Motor neuron (in vitro differentiated cells): ENCODE measurements at regions not wholly inside any gene's neighbourhood (a gene's known extent, or its start where the extent isn't known, plus 50 kb on each side); places are given as distances from the start of the nearest gene placed in this dataset.

Source experiments
- ATAC-seq, 8 experiments: fragments of 200-7000 bp; cut with Tn5 transposase; replicated peaks in 6 of 8; 2 replicates each; pipeline ENCODE4 v1.8.0; 2021; ENCODE audit warnings: mild to moderate bottlenecking in 8 of 8, moderate library complexity in 8 of 8
- H3K27ac ChIP-seq, 2 donors: fragments of 250-450 bp; sonication (Bioruptor Pico); 2 replicates each; pipeline ENCODE4 v1.9.0; 2021; ENCODE audit warnings: antibody characterized with exemption in 2 of 2, mild to moderate bottlenecking in 2 of 2, moderate library complexity in 1 of 2
- H3K4me1 ChIP-seq, 2 donors: fragments of 250-450 bp; sonication (Bioruptor Pico); replicated peaks in 1 of 2; 2 replicates each; pipeline ENCODE4 v1.6.1; 2021; ENCODE audit warnings: antibody characterized with exemption in 2 of 2, mild to moderate bottlenecking in 2 of 2, moderate library complexity in 1 of 2
- H3K4me3 ChIP-seq, 5 donors: fragments of 250-450 bp; sonication (Bioruptor Pico); 2 replicates each; pipeline ENCODE4 v1.9.0; 2021; ENCODE audit warnings: antibody characterized with exemption in 5 of 5, mild to moderate bottlenecking in 5 of 5, moderate library complexity in 4 of 5
- WGBS, 10 experiments: fragments of 450-650 bp; shearing (Covaris generic); methylation state at CpG; one replicate each; pipeline ENCODE4 v1.0.0; 2022; 5-methylcytosine and 5-hydroxymethylcytosine counted together
- in situ Hi-C, 9 experiments: fragments of 400-800 bp; cut with MboI; loops; one replicate each; pipeline ENCODE4 v1.15.0; 2021; ENCODE audit warnings: low sequenced_read_pairs in 9 of 9, low pct_unique_long_range_greater_than_20kb in 2 of 9; ENCODE audit not compliant: unreplicated experiment in 9 of 9

DNA sequence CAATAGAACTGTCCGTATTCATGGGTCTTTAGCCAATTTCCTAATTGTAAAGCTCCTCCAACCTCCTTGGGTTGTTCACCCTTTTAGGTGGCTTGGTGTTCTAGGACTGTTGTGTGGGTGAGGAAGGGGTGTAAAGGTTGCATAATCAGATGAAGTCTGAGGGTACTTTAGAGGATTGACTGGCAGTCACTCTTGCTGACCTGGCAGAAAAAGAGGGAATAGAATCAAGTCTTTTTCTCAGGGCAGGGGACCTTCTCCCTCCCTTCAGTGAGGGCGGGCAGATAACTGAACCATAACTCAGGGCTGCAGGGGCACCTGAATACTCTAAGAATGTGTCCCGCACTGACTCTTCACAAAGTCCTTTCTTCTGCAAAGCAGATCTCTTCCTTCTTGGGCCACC, 436.2 kb downstream of the CCDC91 start:
- 67 to 100% (median 86%) methylated on average over 1 to 3 of the region's 3 CpGs; no CpG with 5 or more reads in 1 of the 10 experiments for WGBS, 10 experiments
- in situ Hi-C loops: no loop called here
- no peaks in the 10 kb centered on the region for H3K4me1 ChIP-seq
- H3K4me3 ChIP-seq: no peak overlapping the region
- no peak overlapping the region for H3K27ac ChIP-seq
- no peak for ATAC-seq

GRCh38 chr12:28629691-28630090, 439.4 kb downstream of the CCDC91 start:
- Histone ChIP-seq H3K4me3 (no peak overlapping the region), H3K4me1 (no peaks in the 10 kb centered on the region), H3K27ac (no peak overlapping the region)
- ATAC-seq: no peak
- in situ Hi-C loops: no loop called here
- 60 to 100% (median 91%) methylated on average over 1 to 7 of the region's 7 CpGs; no CpG with 5 or more reads in 2 of the 10 experiments for WGBS, 10 experiments

DNA sequence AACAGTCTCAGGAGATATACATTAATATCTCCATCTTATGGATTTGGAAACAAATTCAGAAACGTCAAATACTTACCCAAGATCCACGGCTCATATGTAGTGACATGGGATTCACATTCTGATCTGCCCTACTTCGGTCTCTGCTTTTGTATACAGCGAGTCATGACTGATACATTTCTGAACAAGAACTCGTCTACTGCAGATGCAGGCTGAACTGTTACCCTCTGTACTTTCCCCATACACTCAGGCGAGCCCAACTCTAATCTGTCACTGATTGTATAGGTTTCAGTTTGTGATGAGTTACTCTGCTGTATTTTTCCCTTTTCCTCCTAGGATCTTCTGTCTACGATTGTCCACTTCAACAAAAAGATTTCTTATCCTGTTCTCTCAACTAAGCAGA, 441.6 kb downstream of the CCDC91 start:
- in situ Hi-C loops: no loop called here
- no peak for ATAC-seq
- 47 to 91% (median 83%) methylated on average over 3 to 6 of the region's 7 CpGs; no CpG with 5 or more reads in 1 of the 10 experiments for WGBS, 10 experiments
- Histone ChIP-seq H3K4me3 (no peak overlapping the region), H3K4me1 (no peaks in the 10 kb centered on the region), H3K27ac (no peak overlapping the region)

- 17 to 80% (median 42%) methylated on average over 1 of the region's 1 CpG; no CpG with 5 or more reads in 4 of the 10 experiments for WGBS, 10 experiments
- no peaks in the 10 kb centered on the region for H3K4me1 ChIP-seq
- no peak for ATAC-seq
- H3K4me3 ChIP-seq: no peak overlapping the region
- in situ Hi-C loops: no loop called here
- H3K27ac ChIP-seq: no peak overlapping the region
These were observed 450.3 kb downstream of the CCDC91 start for GRCh38 chr12:28640519-28640918.

DNA sequence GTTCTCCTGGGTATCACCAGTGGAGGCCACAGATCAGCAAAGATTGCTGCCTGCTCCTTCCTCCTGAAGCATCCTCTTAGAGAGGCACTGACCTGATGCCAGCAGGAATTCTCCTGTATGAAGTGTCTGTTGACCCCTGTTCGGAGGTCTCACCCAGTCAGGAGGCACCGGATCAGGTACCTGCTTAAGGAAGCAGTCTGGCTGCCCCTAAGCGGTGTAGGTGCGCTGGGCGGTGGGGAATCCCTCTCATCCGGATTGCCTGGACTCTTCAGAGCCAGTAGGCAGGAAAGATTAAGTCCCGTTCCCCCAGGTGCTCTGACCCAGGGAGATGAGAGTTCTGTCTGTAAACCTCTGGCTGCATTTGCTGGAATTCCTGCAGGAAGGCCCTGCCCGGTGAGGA, 455.2 kb downstream of the CCDC91 start:
- 77 to 100% (median 98%) methylated on average over 1 to 3 of the region's 8 CpGs; no CpG with 5 or more reads in 6 of the 10 experiments for WGBS, 10 experiments
- Histone ChIP-seq H3K4me3 (no peak overlapping the region), H3K4me1 (no peaks in the 10 kb centered on the region), H3K27ac (no peak overlapping the region)
- no peak for ATAC-seq
- in situ Hi-C loops: no loop called here

- 96 to 100% (median 100%) methylated on average over 2 to 3 of the region's 13 CpGs; no CpG with 5 or more reads in 4 of the 10 experiments for WGBS, 10 experiments
- in situ Hi-C loops: no loop called here
These were observed 455.6 kb downstream of the CCDC91 start for GRCh38 chr12:28645891-28646290.

GRCh38 chr12:28650906-28651305, 460.6 kb downstream of the CCDC91 start:
- no peak overlapping the region for H3K4me3 ChIP-seq
- H3K4me1 ChIP-seq: no peaks in the 10 kb centered on the region
- WGBS, 10 experiments: 92 to 100% (median 100%) methylated on average over 1 of the region's 1 CpG; no CpG with 5 or more reads in 1 of the 10 experiments
- in situ Hi-C loops: no loop called here
- H3K27ac ChIP-seq: no peak overlapping the region
- ATAC-seq: no peak

More at GRCh38 chr12:28645891-28646290, 455.6 kb downstream of the CCDC91 start:
- no peak for ATAC-seq
- H3K4me3 ChIP-seq: no peak overlapping the region
- no peak overlapping the region for H3K27ac ChIP-seq
- H3K4me1 ChIP-seq: no peaks in the 10 kb centered on the region

DNA sequence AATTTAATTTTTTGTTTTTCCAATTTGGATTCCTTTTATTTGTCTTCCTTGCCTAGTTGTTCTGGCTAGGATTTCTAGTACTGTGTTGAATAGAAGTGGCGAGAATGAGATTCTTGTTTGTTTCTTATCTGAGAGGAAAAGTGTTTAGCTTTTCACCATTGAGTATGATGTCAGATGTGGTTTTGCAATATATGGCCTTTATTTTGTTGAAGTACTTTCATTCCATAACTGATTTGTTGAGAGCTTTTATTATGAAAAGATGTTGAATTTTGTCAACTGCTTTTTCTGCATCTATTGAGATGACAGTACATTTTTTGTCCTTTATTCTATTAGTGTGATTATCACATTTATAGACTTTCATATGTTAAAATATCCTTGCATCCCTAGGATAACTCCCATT, 462.0 kb downstream of the CCDC91 start:
- no peak overlapping the region for H3K27ac ChIP-seq
- WGBS, 10 experiments: 75 to 100% (median 100%) methylated on average over 1 of the region's 1 CpG; no CpG with 5 or more reads in 2 of the 10 experiments
- ATAC-seq: no peak
- no peaks in the 10 kb centered on the region for H3K4me1 ChIP-seq
- no peak overlapping the region for H3K4me3 ChIP-seq
- in situ Hi-C loops: no loop called here

- 56 to 100% (median 96%) methylated on average over 2 to 3 of the region's 3 CpGs for WGBS, 10 experiments
- in situ Hi-C loops: no loop called here
- no peak overlapping the region for H3K4me3 ChIP-seq
- no peak overlapping the region for H3K27ac ChIP-seq
- H3K4me1 ChIP-seq: no peaks in the 10 kb centered on the region
- ATAC-seq: no peak
These were observed 467.1 kb upstream of the FAR2 start for GRCh38 chr12:28681980-28682379.

DNA sequence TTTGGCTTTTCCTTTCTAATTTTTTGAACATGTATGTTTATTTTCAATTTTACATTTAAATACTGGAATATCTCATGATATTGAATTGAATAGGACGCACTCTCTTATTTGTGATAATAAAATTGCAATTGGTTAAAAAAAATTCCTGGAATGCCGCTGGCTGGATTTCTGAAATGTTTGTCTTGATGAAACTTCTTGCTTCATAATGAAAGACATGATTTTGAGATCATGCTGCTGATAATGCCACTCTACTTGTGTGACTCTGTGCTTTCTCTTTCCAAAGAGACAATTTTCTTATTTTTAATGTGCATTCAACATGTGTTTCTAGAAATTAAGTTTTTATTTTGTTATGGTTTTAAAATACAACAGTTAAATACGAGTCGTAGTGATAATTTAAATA, 465.7 kb upstream of the FAR2 start:
- in situ Hi-C loops: no loop called here
- ATAC-seq: no peak

DNA sequence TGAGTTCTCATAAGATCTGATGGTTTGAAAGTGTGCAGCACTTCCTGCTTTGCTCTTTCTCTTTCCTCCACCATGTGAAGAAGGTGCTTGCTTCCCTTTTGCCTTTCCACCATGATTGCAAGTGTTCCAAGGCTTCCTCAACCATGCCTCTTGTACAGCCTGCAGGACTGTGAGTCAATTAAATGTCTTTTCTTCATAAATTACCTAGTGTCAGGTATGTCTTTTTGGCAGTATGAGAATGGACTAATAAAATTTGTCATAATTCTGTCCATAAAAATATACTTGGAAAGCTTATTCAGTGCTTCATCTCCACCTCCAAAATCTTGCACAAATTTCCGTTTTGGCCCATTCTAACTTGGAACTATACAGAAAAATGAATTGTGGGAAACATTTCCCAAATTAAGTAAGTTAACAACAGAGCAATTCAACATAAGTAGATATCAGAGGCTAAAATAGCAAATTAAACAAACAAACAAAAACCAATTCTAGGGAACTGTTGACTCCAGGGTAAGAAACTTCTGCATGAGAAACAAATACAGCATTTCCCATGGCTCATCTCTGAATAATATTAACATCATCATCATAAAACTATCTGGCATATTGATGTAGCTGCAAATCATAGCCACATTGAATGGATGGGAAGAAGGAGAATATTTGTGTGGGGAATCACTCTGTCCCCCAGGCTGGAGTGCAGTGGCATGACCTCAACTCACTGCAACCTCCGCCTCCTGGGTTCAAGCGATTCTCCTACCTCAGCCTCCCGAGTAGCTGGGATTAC, 459.5 kb upstream of the FAR2 start:
- no peak for ATAC-seq
- in situ Hi-C loops: no loop called here
- 53 to 100% (median 80%) methylated on average over 1 to 4 of the region's 4 CpGs; no CpG with 5 or more reads in 1 of the 10 experiments for WGBS, 10 experiments
- H3K4me3 ChIP-seq: no peak overlapping the region
- H3K4me1 ChIP-seq: peaks cover 0 to 16% of the 10 kb centered on the region in 2 donors
- no peak overlapping the region for H3K27ac ChIP-seq

More for the DNA sequence above, 465.7 kb upstream of the FAR2 start:
- H3K27ac ChIP-seq: no peak overlapping the region
- 71 to 100% (median 92%) methylated on average over 1 to 4 of the region's 4 CpGs for WGBS, 10 experiments
- H3K4me1 ChIP-seq: no peaks in the 10 kb centered on the region
- no peak overlapping the region for H3K4me3 ChIP-seq

DNA sequence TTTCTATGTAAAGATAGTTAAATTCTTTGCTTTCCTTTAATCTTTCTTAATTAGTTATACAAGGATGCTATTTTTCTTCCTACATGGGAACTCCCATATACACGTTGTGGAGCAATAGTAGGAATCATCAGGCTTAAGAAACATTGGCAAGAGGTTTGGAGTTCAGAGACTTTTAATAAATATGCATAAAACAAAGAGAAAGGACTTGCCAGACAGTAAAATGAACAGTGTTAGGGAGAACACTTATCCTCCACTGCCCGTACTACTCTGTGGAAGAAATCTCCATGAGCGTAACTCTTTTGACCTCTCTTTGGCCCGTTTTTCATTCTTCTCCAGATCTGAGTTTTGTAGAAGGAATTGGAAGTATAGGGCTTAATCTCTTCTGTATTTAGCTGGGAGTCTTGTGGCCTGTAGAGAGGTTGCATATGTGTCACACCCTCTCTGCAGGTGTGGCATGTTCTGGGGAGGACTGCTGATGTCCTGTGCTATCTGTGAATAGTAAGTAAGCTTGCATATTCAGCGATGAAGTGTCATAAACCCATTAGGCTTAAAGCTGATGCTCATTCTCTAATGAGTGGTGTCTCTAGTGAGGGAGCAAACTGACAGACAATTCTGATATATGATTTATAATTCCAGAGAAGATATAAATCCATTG, 455.4 kb upstream of the FAR2 start:
- peak in 2 of 8 experiments; percentile 84 to 95 for ATAC-seq
- 30 to 100% (median 72%) methylated on average over 1 to 5 of the region's 5 CpGs; no CpG with 5 or more reads in 1 of the 10 experiments for WGBS, 10 experiments
- Histone ChIP-seq H3K4me3 (no peak overlapping the region), H3K27ac (no peak overlapping the region), H3K4me1 (peaks cover 0 to 16% of the 10 kb centered on the region in 2 donors)
- in situ Hi-C loops: no loop called here

DNA sequence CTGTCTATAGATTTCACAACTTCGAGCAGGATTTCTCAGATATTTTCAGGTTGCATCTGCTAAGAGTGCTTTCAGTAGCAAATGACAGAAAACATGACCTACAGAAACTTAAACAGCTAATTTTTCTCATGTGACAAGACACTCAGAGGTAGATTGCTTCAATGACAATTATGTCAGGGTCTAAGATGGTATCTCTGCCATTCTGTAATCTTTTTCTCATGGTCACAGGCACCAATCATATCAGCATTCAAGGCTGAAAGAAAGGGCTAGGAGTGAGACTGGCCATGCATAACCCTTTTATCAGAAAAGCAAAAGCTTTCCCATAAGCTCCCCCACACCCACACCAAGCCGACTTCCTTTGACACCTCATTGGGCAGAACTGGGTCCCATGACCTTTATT, 450.5 kb upstream of the FAR2 start:
- H3K27ac ChIP-seq: no peak overlapping the region
- no peak overlapping the region for H3K4me3 ChIP-seq
- ATAC-seq: peak in 1 of 8 experiments; percentile 69
- WGBS, 10 experiments: 40 to 100% (median 87%) methylated on average over 1 to 2 of the region's 2 CpGs; no CpG with 5 or more reads in 2 of the 10 experiments
- in situ Hi-C loops: no loop called here
- no peaks in the 10 kb centered on the region for H3K4me1 ChIP-seq
